ENCODE measurements at regions not wholly inside any gene's neighbourhood (a gene's known extent, or its start where the extent isn't known, plus 50 kb on each side); places are given as distances from the start of the nearest gene placed in this dataset.

DNA sequence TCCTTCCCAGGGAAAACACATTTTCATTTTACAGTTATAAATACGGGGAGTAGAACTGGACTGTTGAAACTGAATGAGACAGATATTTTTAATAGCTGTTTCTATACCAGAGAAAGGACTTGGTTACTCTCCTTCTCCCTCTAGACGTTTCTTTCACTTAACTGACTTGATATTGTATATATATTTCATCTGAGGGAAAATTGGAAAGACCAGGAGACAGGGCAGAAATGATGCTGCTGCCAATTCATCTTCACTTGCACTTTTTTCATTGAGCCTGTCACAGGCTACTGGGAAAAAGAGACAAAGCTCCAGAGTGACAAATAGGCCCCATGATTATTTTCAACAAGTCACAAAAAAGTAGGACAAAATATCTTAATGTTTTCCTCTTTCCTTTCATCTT lies 636.0 kb upstream of the TPK1 start:
- Histone ChIP-seq H3K79me2 (ENCODE audit: control insufficient read depth, insufficient read depth, low read length, poor library complexity) (no peaks in the 10 kb centered on the region), H3K9me3 (ENCODE audit: insufficient read depth, low read depth, low read length) (no peaks in the 10 kb centered on the region), H3K23ac (ENCODE audit: low read length) (no peak overlapping the region), H2AK5ac (ENCODE audit: low read length) (no peak overlapping the region), H3K79me1 (ENCODE audit: low read length) (no peaks in the 10 kb centered on the region), H3K18ac (ENCODE audit: low read length) (no peak overlapping the region), H3K9ac (ENCODE audit: low read length) (no peak overlapping the region), H3K4me1 (ENCODE audit: control insufficient read depth in 1 of 2, insufficient read depth in 2 of 2, low read length in 2 of 2) (no peaks in the 10 kb centered on the region), H2BK12ac (ENCODE audit: low read length) (no peak overlapping the region), H3K27ac (ENCODE audit: low read depth, low read length) (no peak overlapping the region), H4K8ac (ENCODE audit: low read depth, low read length) (no peak overlapping the region), H2BK5ac (ENCODE audit: low read depth, low read length, poor library complexity) (no peak overlapping the region), H2AFZ (ENCODE audit: insufficient read depth, low read length, poor library complexity) (no peak overlapping the region), H3K14ac (ENCODE audit: low read length) (no peak overlapping the region), H3K4ac (ENCODE audit: low read depth, low read length) (no peak overlapping the region), H2BK120ac (ENCODE audit: insufficient read depth, low read length, poor library complexity) (no peak overlapping the region), H3K4me3 (ENCODE audit: low read depth, low read length) (no peak overlapping the region), H3K36me3 (ENCODE audit: control insufficient read depth in 1 of 2, insufficient read depth in 2 of 2, low read length in 2 of 2) (no peaks in the 10 kb centered on the region), H3K27me3 (ENCODE audit: insufficient read depth, low read length) (no peaks in the 10 kb centered on the region), H3K4me2 (ENCODE audit: low read length) (no peak overlapping the region), H4K12ac (ENCODE audit: low read depth, low read length) (no peak overlapping the region), H4K91ac (ENCODE audit: low read depth, low read length) (no peak overlapping the region)
- no peak for DNase-seq
- WGBS (ENCODE audit: extremely low coverage, insufficient coverage, insufficient read length): no CpG with 5 or more reads among the region's 2 CpGs

DNA sequence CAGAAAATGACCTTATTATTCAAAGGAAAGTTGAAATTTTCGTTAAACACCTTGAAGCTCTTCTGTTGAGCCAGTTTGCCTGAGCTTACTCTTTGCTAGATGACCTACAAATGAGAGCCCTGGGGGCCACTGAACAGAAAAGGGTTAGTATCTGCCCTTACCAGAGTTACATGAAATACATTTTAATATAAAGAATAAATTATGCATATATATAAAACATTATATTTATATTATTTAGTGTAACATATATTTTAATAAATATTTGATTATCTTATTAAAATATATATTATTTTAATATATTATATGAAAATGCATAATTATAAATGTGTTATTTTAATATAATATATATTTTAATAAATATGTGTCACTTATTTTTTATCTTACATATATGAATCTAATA lies 628.4 kb upstream of the TPK1 start:
- Histone ChIP-seq H4K8ac (ENCODE audit: low read depth, low read length) (no peak overlapping the region), H3K27ac (ENCODE audit: low read depth, low read length) (no peak overlapping the region), H3K27me3 (ENCODE audit: insufficient read depth, low read length) (no peaks in the 10 kb centered on the region), H4K91ac (ENCODE audit: low read depth, low read length) (no peak overlapping the region), H3K23ac (ENCODE audit: low read length) (no peak overlapping the region), H3K4ac (ENCODE audit: low read depth, low read length) (no peak overlapping the region), H3K4me2 (ENCODE audit: low read length) (no peak overlapping the region), H3K9me3 (ENCODE audit: insufficient read depth, low read depth, low read length) (no peaks in the 10 kb centered on the region), H3K4me1 (ENCODE audit: control insufficient read depth in 1 of 2, insufficient read depth in 2 of 2, low read length in 2 of 2) (no peaks in the 10 kb centered on the region), H2BK5ac (ENCODE audit: low read depth, low read length, poor library complexity) (no peak overlapping the region), H3K36me3 (ENCODE audit: control insufficient read depth in 1 of 2, insufficient read depth in 2 of 2, low read length in 2 of 2) (no peaks in the 10 kb centered on the region), H3K18ac (ENCODE audit: low read length) (no peak overlapping the region), H2BK12ac (ENCODE audit: low read length) (no peak overlapping the region), H2AFZ (ENCODE audit: insufficient read depth, low read length, poor library complexity) (no peak overlapping the region), H3K79me1 (ENCODE audit: low read length) (no peaks in the 10 kb centered on the region), H3K4me3 (ENCODE audit: low read depth, low read length) (no peak overlapping the region), H4K12ac (ENCODE audit: low read depth, low read length) (no peak overlapping the region), H2BK120ac (ENCODE audit: insufficient read depth, low read length, poor library complexity) (no peak overlapping the region), H2AK5ac (ENCODE audit: low read length) (no peak overlapping the region), H3K14ac (ENCODE audit: low read length) (no peak overlapping the region), H3K9ac (ENCODE audit: low read length) (no peak overlapping the region), H3K79me2 (ENCODE audit: control insufficient read depth, insufficient read depth, low read length, poor library complexity) (no peaks in the 10 kb centered on the region)
- DNase-seq: no peak
- WGBS (ENCODE audit: extremely low coverage, insufficient coverage, insufficient read length): no CpG with 5 or more reads among the region's 1 CpG

DNA sequence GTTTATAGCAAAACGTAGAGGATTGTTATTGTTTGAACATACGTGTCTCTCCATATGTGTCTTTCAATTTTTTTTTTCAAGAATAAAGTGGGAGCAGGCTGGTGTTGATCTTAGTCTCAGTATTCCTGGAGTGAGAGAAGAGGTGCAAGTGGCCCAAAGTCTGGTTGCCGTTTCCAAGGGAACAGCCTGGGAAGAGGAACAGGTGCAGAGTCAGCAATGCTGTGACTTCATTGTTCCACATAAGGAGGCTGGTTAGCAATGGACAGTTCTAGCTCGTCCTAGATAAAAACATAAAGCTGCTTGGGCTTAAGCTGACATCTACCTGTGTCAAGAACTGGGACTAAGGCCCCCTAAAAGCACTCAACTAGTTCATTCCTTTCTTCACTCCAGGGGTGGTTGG lies 626.6 kb upstream of the TPK1 start:
- no peak overlapping the region for H4K12ac ChIP-seq (ENCODE audit: low read depth, low read length)
- no peak overlapping the region for H3K9ac ChIP-seq (ENCODE audit: low read length)
- no peak overlapping the region for H2BK5ac ChIP-seq (ENCODE audit: low read depth, low read length, poor library complexity)
- no peak overlapping the region for H3K4me2 ChIP-seq (ENCODE audit: low read length)
- H3K23ac ChIP-seq (ENCODE audit: low read length): no peak overlapping the region
- no peak overlapping the region for H3K4me3 ChIP-seq (ENCODE audit: low read depth, low read length)
- H3K9me3 ChIP-seq (ENCODE audit: insufficient read depth, low read depth, low read length): no peaks in the 10 kb centered on the region
- no peak overlapping the region for H2BK120ac ChIP-seq (ENCODE audit: insufficient read depth, low read length, poor library complexity)
- no peaks in the 10 kb centered on the region for H3K79me1 ChIP-seq (ENCODE audit: low read length)
- no peak overlapping the region for H4K91ac ChIP-seq (ENCODE audit: low read depth, low read length)
- no peak overlapping the region for H4K8ac ChIP-seq (ENCODE audit: low read depth, low read length)
- H3K36me3 ChIP-seq (ENCODE audit: control insufficient read depth in 1 of 2, insufficient read depth in 2 of 2, low read length in 2 of 2): no peaks in the 10 kb centered on the region
- no peaks in the 10 kb centered on the region for H3K4me1 ChIP-seq (ENCODE audit: control insufficient read depth in 1 of 2, insufficient read depth in 2 of 2, low read length in 2 of 2)
- H3K27ac ChIP-seq (ENCODE audit: low read depth, low read length): no peak overlapping the region
- no peaks in the 10 kb centered on the region for H3K79me2 ChIP-seq (ENCODE audit: control insufficient read depth, insufficient read depth, low read length, poor library complexity)
- H3K14ac ChIP-seq (ENCODE audit: low read length): no peak overlapping the region
- no peak overlapping the region for H2BK12ac ChIP-seq (ENCODE audit: low read length)
- no peaks in the 10 kb centered on the region for H3K27me3 ChIP-seq (ENCODE audit: insufficient read depth, low read length)
- no peak overlapping the region for H2AFZ ChIP-seq (ENCODE audit: insufficient read depth, low read length, poor library complexity)
- H3K18ac ChIP-seq (ENCODE audit: low read length): no peak overlapping the region
- WGBS (ENCODE audit: extremely low coverage, insufficient coverage, insufficient read length): no CpG with 5 or more reads among the region's 4 CpGs
- no peak overlapping the region for H3K4ac ChIP-seq (ENCODE audit: low read depth, low read length)
- no peak overlapping the region for H2AK5ac ChIP-seq (ENCODE audit: low read length)
- DNase-seq: no peak

DNA sequence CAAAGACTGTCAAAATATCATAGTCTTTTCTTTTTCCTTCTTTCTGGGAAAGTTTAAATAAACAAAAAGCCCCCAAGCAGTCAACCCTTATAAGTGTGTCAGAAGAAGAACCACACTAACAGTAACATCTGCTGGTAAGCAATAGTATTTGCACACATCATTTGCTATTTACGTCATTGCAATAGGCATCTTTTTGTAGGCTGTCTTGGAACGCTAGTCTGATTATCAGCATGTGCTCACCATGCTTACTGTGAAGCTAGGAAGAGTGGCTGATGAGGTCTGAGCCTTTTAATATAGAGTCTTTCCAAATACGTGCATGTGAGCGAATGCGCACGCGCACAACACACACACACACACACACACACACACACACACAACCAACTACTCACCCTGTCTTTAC lies 599.0 kb upstream of the TPK1 start:
- H3K18ac ChIP-seq (ENCODE audit: low read length): no peak overlapping the region
- H3K79me1 ChIP-seq (ENCODE audit: low read length): no peaks in the 10 kb centered on the region
- no peak overlapping the region for H4K91ac ChIP-seq (ENCODE audit: low read depth, low read length)
- no peak overlapping the region for H3K4me2 ChIP-seq (ENCODE audit: low read length)
- no peak overlapping the region for H3K14ac ChIP-seq (ENCODE audit: low read length)
- H3K9ac ChIP-seq (ENCODE audit: low read length): no peak overlapping the region
- H3K27ac ChIP-seq (ENCODE audit: low read depth, low read length): no peak overlapping the region
- H3K27me3 ChIP-seq (ENCODE audit: insufficient read depth, low read length): no peaks in the 10 kb centered on the region
- no peak overlapping the region for H2BK12ac ChIP-seq (ENCODE audit: low read length)
- H4K8ac ChIP-seq (ENCODE audit: low read depth, low read length): no peak overlapping the region
- no peaks in the 10 kb centered on the region for H3K9me3 ChIP-seq (ENCODE audit: insufficient read depth, low read depth, low read length)
- H2AFZ ChIP-seq (ENCODE audit: insufficient read depth, low read length, poor library complexity): no peak overlapping the region
- no peak overlapping the region for H2AK5ac ChIP-seq (ENCODE audit: low read length)
- H3K23ac ChIP-seq (ENCODE audit: low read length): no peak overlapping the region
- H3K36me3 ChIP-seq (ENCODE audit: control insufficient read depth in 1 of 2, insufficient read depth in 2 of 2, low read length in 2 of 2): no peaks in the 10 kb centered on the region
- no peak overlapping the region for H3K4me3 ChIP-seq (ENCODE audit: low read depth, low read length)
- H3K4me1 ChIP-seq (ENCODE audit: control insufficient read depth in 1 of 2, insufficient read depth in 2 of 2, low read length in 2 of 2): no peaks in the 10 kb centered on the region
- no CpG with 5 or more reads among the region's 7 CpGs for WGBS (ENCODE audit: extremely low coverage, insufficient coverage, insufficient read length)
- no peak overlapping the region for H3K4ac ChIP-seq (ENCODE audit: low read depth, low read length)
- H4K12ac ChIP-seq (ENCODE audit: low read depth, low read length): no peak overlapping the region
- no peak for DNase-seq
- no peaks in the 10 kb centered on the region for H3K79me2 ChIP-seq (ENCODE audit: control insufficient read depth, insufficient read depth, low read length, poor library complexity)
- no peak overlapping the region for H2BK5ac ChIP-seq (ENCODE audit: low read depth, low read length, poor library complexity)
- no peak overlapping the region for H2BK120ac ChIP-seq (ENCODE audit: insufficient read depth, low read length, poor library complexity)

Data from trophoblast cell (in vitro differentiated cells and primary cell).